NCI-H526 treated with DMSO at 0.1 percent for 48 hours (cell line): ENCODE measurements at regions not wholly inside any gene's neighbourhood (a gene's known extent, or its start where the extent isn't known, plus 50 kb on each side); places are given as distances from the start of the nearest gene placed in this dataset.
A peak's percentile ranks its signal among the peaks of the same experiment; 100 is the strongest.

Source experiments
- DNase-seq: peaks from one replicate; lab custom pipeline; 2025; lab: John Stamatoyannopoulos, UW

GRCh38 chr1:208844158-208844557 is 600.0 kb upstream of the PLXNA2 start:
- DNase-seq: no peak

- no peak for DNase-seq
These were observed 604.7 kb upstream of the PLXNA2 start for GRCh38 chr1:208848854-208849253.

GRCh38 chr1:208850442-208850841 is 606.3 kb upstream of the PLXNA2 start:
- DNase-seq: no peak

GRCh38 chr1:208851366-208851765 is 607.2 kb upstream of the PLXNA2 start:
- no peak for DNase-seq

GRCh38 chr1:208852911-208853310 is 608.7 kb upstream of the PLXNA2 start:
- no peak for DNase-seq

GRCh38 chr1:208855403-208855802 is 611.2 kb upstream of the PLXNA2 start:
- DNase-seq: no peak

GRCh38 chr1:208857465-208857864 is 613.3 kb upstream of the PLXNA2 start:
- no peak for DNase-seq

- no peak for DNase-seq
These were observed 614.6 kb upstream of the PLXNA2 start for GRCh38 chr1:208858738-208859137.

- DNase-seq: no peak
These were observed 620.3 kb upstream of the PLXNA2 start for GRCh38 chr1:208864366-208864965.

- DNase-seq: no peak
These were observed 622.3 kb upstream of the PLXNA2 start for GRCh38 chr1:208866386-208866955.

GRCh38 chr1:208868554-208868953 is 624.4 kb upstream of the PLXNA2 start:
- DNase-seq: no peak

- DNase-seq: no peak
These were observed 630.7 kb upstream of the PLXNA2 start for GRCh38 chr1:208874915-208875314.

GRCh38 chr1:208879022-208879421 is 634.8 kb upstream of the PLXNA2 start:
- no peak for DNase-seq

GRCh38 chr1:208880433-208881100 is 636.4 kb upstream of the PLXNA2 start:
- DNase-seq: no peak

- DNase-seq: no peak
These were observed 640.9 kb upstream of the PLXNA2 start for GRCh38 chr1:208885060-208885459.

GRCh38 chr1:208885650-208886049 is 641.5 kb upstream of the PLXNA2 start:
- DNase-seq: peak; percentile 15

GRCh38 chr1:208888376-208888775 is 644.2 kb upstream of the PLXNA2 start:
- no peak for DNase-seq

- no peak for DNase-seq
These were observed 648.0 kb upstream of the PLXNA2 start for GRCh38 chr1:208892147-208892546.

GRCh38 chr1:208893251-208893650 is 649.1 kb upstream of the PLXNA2 start:
- no peak for DNase-seq

- no peak for DNase-seq
These were observed 651.0 kb upstream of the PLXNA2 start for GRCh38 chr1:208895181-208895580.

- no peak for DNase-seq
These were observed 651.6 kb upstream of the PLXNA2 start for GRCh38 chr1:208895820-208896219.

- DNase-seq: no peak
These were observed 652.6 kb upstream of the PLXNA2 start for GRCh38 chr1:208896768-208897167.

- no peak for DNase-seq
These were observed 655.3 kb upstream of the PLXNA2 start for GRCh38 chr1:208899438-208899837.
